Common myeloid progenitor, CD34-positive (primary cell): ENCODE measurements at regions not wholly inside any gene's neighbourhood (a gene's known extent, or its start where the extent isn't known, plus 50 kb on each side); places are given as distances from the start of the nearest gene placed in this dataset.
"Not testable (repeated sequence)": the region's sequence is repeated elsewhere in the genome, so short reads cannot be mapped to it uniquely, and the experiment has no call there.

Experiments
- CTCF ChIA-PET: fragments of 350-600 bp; sonication (Branson Sonifier 250); formaldehyde crosslinking; loops from one replicate; lab custom pipeline; 2021; ENCODE audit warnings: antibody characterized with exemption; lab: Charles Lee
- POLR2A ChIA-PET: fragments of 350-600 bp; sonication (Branson Sonifier 250); formaldehyde crosslinking; loops from one replicate; lab custom pipeline; 2021; ENCODE audit warnings: antibody characterized with exemption; lab: Charles Lee
- DNase-seq, 3 donors: peaks; one replicate each; pipeline versions ENCODE4 v3.0.0 to v3.0.0-alpha.2; 2013
- H3K27ac ChIP-seq, 2 experiments: 1 replicate in 1 of 2; 2 replicates in 1 of 2; pipeline ENCODE4 v1.7.0; 2013; ENCODE audit warnings: inconsistent platforms in 2 of 2, low read length in 2 of 2, mild to moderate bottlenecking in 2 of 2, low read depth in 1 of 2, moderate library complexity in 1 of 2; ENCODE audit not compliant: severe bottlenecking in 2 of 2, insufficient read depth in 1 of 2, poor library complexity in 1 of 2
- H3K27me3 ChIP-seq, 5 experiments: replicated peaks in 2 of 5; 1 replicate in 3 of 5; 2 replicates in 2 of 5; pipeline versions ENCODE4 v1.6.1 to v1.7.0; 2013; ENCODE audit warnings: low read length in 4 of 5, mild to moderate bottlenecking in 2 of 5, moderate library complexity in 2 of 5, inconsistent platforms in 1 of 5; ENCODE audit not compliant: insufficient read depth in 5 of 5, control insufficient read depth in 4 of 5
- H3K36me3 ChIP-seq, 4 experiments: 1 replicate in 2 of 4; 2 replicates in 2 of 4; pipeline versions ENCODE4 v1.6.1 to v1.7.0; 2013; ENCODE audit warnings: low read length in 3 of 4, control low read depth in 1 of 4, mild to moderate bottlenecking in 1 of 4; ENCODE audit not compliant: control insufficient read depth in 4 of 4, insufficient read depth in 4 of 4
- H3K4me1 ChIP-seq, 4 experiments: 1 replicate in 3 of 4; 2 replicates in 1 of 4; pipeline versions ENCODE4 v1.6.1 to v1.7.1; 2013; ENCODE audit warnings: low read length in 3 of 4, mild to moderate bottlenecking in 3 of 4, control low read depth in 1 of 4, inconsistent platforms in 1 of 4, moderate library complexity in 1 of 4; ENCODE audit not compliant: control insufficient read depth in 4 of 4, insufficient read depth in 4 of 4; ENCODE audit errors: control extremely low read depth in 1 of 4
- H3K4me3 ChIP-seq, 7 experiments: 1 replicate in 4 of 7; 2 replicates in 3 of 7; pipeline versions ENCODE4 v1.5.1 to v1.7.0; 2013; ENCODE audit warnings: mild to moderate bottlenecking in 7 of 7, low read length in 6 of 7, moderate library complexity in 6 of 7, inconsistent platforms in 2 of 7, low read depth in 2 of 7, control low read depth in 1 of 7; ENCODE audit not compliant: insufficient read depth in 4 of 7, control insufficient read depth in 1 of 7; ENCODE audit errors: extremely low read depth in 1 of 7
- H3K9me3 ChIP-seq, 5 experiments: 1 replicate in 4 of 5; 2 replicates in 1 of 5; pipeline versions ENCODE4 v1.6.1 to v1.7.1; 2013; ENCODE audit warnings: low read length in 4 of 5, mild to moderate bottlenecking in 2 of 5, inconsistent platforms in 1 of 5, low read depth in 1 of 5, moderate library complexity in 1 of 5; ENCODE audit not compliant: control insufficient read depth in 4 of 5, insufficient read depth in 2 of 5; ENCODE audit errors: control extremely low read depth in 1 of 5
- WGBS: methylation state at CpG from one replicate; pipeline ENCODE4 v1.1.5; 2013; ENCODE audit not compliant: insufficient coverage; 5-methylcytosine and 5-hydroxymethylcytosine counted together

DNA sequence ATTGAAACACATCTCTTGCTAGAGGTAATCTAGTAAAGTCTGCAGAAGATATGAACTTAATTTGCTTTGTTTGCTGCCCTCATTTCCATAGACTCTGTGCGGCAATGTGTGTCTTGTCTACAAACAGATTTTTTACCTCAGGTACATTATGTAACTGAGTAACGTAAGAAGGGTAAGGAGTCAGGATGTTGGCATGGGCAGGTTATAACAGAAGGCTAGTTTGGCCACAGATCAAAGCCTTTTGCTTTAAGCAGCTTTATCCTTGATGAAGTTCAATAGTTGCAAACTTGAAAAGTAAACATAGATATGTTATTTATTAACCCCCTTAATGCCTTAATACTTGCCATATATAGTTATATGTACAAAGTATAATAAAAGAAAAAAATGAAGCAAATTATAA, 391.6 kb upstream of the FKBP1C start:
- WGBS = no CpG with 5 or more reads among the region's 2 CpGs
- ChIA-PET CTCF (no interaction called here), POLR2A (no interaction called here)
- Histone ChIP-seq H3K9me3 (no peaks in the 10 kb centered on the region), H3K27ac (no peak overlapping the region), H3K36me3 (no peaks in the 10 kb centered on the region), H3K4me3 (no peak overlapping the region), H3K27me3 (no peaks in the 10 kb centered on the region), H3K4me1 (no peaks in the 10 kb centered on the region)
- no peak for DNase-seq

GRCh38 chr6:62808565-62809293, 402.5 kb upstream of the FKBP1C start:
- Histone ChIP-seq H3K4me1 (no peaks in the 10 kb centered on the region), H3K27me3 (no peaks in the 10 kb centered on the region), H3K27ac (no peak overlapping the region), H3K9me3 (no peaks in the 10 kb centered on the region), H3K36me3 (no peaks in the 10 kb centered on the region), H3K4me3 (no peak overlapping the region)
- CTCF ChIA-PET = no interaction called here
- POLR2A ChIA-PET = no interaction called here
- no peak for DNase-seq
- no CpG with 5 or more reads among the region's 1 CpG for WGBS

GRCh38 chr6:62805431-62805830, 405.8 kb upstream of the FKBP1C start:
- ChIA-PET POLR2A (no interaction called here), CTCF (no interaction called here)
- WGBS = 94% methylated on average over 3 of the region's 4 CpGs
- Histone ChIP-seq H3K9me3 (no peaks in the 10 kb centered on the region), H3K4me1 (no peaks in the 10 kb centered on the region), H3K27ac (no peak overlapping the region), H3K27me3 (no peaks in the 10 kb centered on the region), H3K36me3 (no peaks in the 10 kb centered on the region), H3K4me3 (no peak overlapping the region)
- no peak for DNase-seq

GRCh38 chr6:62803094-62803493, 408.2 kb upstream of the FKBP1C start:
- Histone ChIP-seq H3K4me1 (no peaks in the 10 kb centered on the region), H3K27ac (no peak overlapping the region), H3K9me3 (no peaks in the 10 kb centered on the region), H3K36me3 (no peaks in the 10 kb centered on the region), H3K4me3 (no peak overlapping the region), H3K27me3 (no peaks in the 10 kb centered on the region)
- 97% methylated on average over 6 of the region's 7 CpGs for WGBS
- ChIA-PET CTCF (interaction anchor here (1.3 kb wide), 1 partner anchor 9 kb away, joined by 3 read pairs; no protein-coding TSS in a partner anchor), POLR2A (no interaction called here)
- no peak for DNase-seq

DNA sequence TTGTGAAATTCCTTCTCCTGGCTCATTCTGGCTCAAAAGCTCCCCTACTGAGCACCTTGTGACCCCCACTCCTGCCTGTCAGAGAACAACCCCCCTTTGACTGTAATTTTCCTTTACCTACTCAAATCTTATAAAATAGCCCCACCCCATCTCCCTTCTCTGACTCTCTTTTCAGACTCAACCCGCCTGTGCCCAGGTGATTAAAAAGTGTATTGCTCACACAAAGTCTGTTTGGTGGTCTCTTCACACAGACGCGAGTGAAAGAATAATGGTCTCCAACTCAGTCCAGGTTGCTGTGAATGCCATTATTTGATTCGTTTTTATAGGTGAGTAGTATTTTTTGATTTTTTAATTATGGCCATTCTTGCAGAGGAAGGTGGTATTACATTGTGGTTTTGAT, 414.1 kb upstream of the FKBP1C start:
- DNase-seq = no peak
- ChIA-PET CTCF (no interaction called here), POLR2A (no interaction called here)
- Histone ChIP-seq H3K27ac (no peak overlapping the region), H3K36me3 (no peaks in the 10 kb centered on the region), H3K4me3 (no peak overlapping the region), H3K4me1 (no peaks in the 10 kb centered on the region), H3K27me3 (no peaks in the 10 kb centered on the region), H3K9me3 (no peaks in the 10 kb centered on the region)
- WGBS = 97% methylated on average over 4 of the region's 4 CpGs

DNA sequence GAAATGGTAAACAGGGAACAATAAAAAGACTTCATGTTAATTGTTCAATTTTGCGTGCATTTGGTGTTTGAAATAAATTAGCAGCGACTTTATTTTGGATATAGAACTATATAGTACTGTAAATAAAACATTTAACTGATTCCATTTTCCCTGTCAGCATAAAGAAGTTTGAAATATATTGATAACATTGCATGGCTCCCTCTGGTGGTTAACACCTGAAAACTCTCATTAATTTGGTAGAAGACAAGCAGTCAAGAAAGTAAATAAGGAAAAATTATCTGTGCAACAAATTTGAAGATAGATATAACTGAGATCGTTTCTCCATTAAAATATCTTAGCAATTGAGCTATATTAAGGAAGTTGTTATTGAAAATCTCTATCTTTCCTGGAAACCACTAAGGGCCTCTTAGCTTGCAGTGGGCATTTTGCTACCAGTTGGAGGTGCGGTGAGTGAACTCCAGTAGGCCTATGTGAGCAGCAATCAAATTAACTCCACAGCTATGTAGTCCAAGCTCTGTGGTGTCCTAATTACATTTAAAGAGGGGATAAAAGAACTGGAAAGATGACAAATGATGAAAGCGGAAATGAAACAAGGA, 435.7 kb upstream of the FKBP1C start:
- Histone ChIP-seq H3K36me3 (no peaks in the 10 kb centered on the region), H3K27ac (no peak overlapping the region), H3K4me3 (peak overlapping the region in 3 of 7 experiments; percentile 36 to 57 (median 44)), H3K9me3 (no peaks in the 10 kb centered on the region), H3K27me3 (peaks cover 0 to 2% (median 0%) of the 10 kb centered on the region in 5 experiments), H3K4me1 (peaks cover 0 to 6% (median 2%) of the 10 kb centered on the region in 4 experiments)
- POLR2A ChIA-PET = no interaction called here
- 100% methylated on average over 1 of the region's 5 CpGs for WGBS
- peak; percentile 22 to 45 (median 40) for DNase-seq
- CTCF ChIA-PET = interaction anchor here (1.0 to 1.6 kb wide), 2 partner anchors 9 to 966 kb away, joined by 3 to 4 read pairs; no protein-coding TSS in a partner anchor

- DNase-seq, H3K4me1 ChIP-seq, POLR2A ChIA-PET, H3K27me3 ChIP-seq, H3K27ac ChIP-seq, H3K9me3 ChIP-seq, CTCF ChIA-PET, H3K36me3 ChIP-seq, H3K4me3 ChIP-seq: not testable (repeated sequence)
- WGBS = no CpG with 5 or more reads among the region's 5 CpGs
Measured at GRCh38 chr6:62766174-62766573, 445.1 kb upstream of the FKBP1C start.
